ENCODE measurements at regions not wholly inside any gene's neighbourhood (a gene's known extent, or its start where the extent isn't known, plus 50 kb on each side); places are given as distances from the start of the nearest gene placed in this dataset.
"Not testable (repeated sequence)": the region's sequence is repeated elsewhere in the genome, so short reads cannot be mapped to it uniquely, and the experiment has no call there.

GRCh38 chr3:30484229-30484628, 122.2 kb upstream of the TGFBR2 start:
- not testable (repeated sequence) for TF ChIP-seq POLR2AphosphoS5 (IDR thresholded peaks at IDR 0.05; ENCODE audit: low read depth, low read length); CTCF (IDR thresholded peaks at IDR 0.05); REST (IDR thresholded peaks at IDR 0.05; ENCODE audit: insufficient read depth in 1 of 2, low read depth in 2 of 2, low read length in 1 of 2); TCF7L2 (IDR thresholded peaks at IDR 0.05; ENCODE audit: low read depth, low read length); SIN3A (IDR thresholded peaks at IDR 0.05; ENCODE audit: borderline replicate concordance, insufficient read depth, low read depth, low read length)

Data from Panc1 (cell line).